GM23248 (cell line): ENCODE measurements at regions not wholly inside any gene's neighbourhood (a gene's known extent, or its start where the extent isn't known, plus 50 kb on each side); places are given as distances from the start of the nearest gene placed in this dataset.

Source experiments
- EZH2 ChIP-seq: fragments of 200-600 bp; sonication (generic); IDR thresholded peaks from 2 replicates; pipeline ENCODE4 v1.6.1; 2018; ENCODE audit warnings: antibody characterized with exemption, mild to moderate bottlenecking; ENCODE audit not compliant: insufficient read depth, poor library complexity, severe bottlenecking
- EZH2phosphoT487 ChIP-seq: fragments of 200-600 bp; sonication (generic); IDR thresholded peaks from 2 replicates; pipeline ENCODE4 v1.6.1; 2018; ENCODE audit warnings: antibody characterized with exemption, moderate library complexity, mild to moderate bottlenecking, low read depth; ENCODE audit not compliant: insufficient read depth

DNA sequence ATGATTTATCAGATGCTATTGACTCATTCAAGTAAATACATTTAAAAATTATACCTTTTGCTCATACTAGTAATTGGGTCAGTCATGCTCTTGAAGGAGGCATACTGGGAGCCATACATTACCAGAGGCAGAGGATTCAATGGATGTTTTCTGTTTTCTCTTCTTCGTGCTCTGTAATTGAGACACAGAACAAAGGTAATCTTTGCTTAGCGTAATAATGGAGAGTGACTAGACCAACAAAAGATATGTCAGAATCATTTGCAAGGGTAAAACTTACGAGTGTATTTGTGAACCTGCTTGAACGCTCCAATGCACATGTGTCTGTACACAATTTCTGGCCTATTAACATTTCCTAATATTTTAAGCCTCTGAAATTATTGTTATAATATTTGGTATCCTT lies 296.4 kb downstream of the FOXG1 start:
- TF ChIP-seq EZH2phosphoT487 = no peak
- TF ChIP-seq EZH2 = no peak
